WTC11 (cell line): ENCODE measurements at regions not wholly inside any gene's neighbourhood (a gene's known extent, or its start where the extent isn't known, plus 50 kb on each side); places are given as distances from the start of the nearest gene placed in this dataset.

Experiments
- FOXJ3 ChIP-seq: sonication (generic); formaldehyde crosslinking; IDR thresholded peaks from 2 replicates; pipeline ENCODE4 v1.9.0; 2021; ENCODE audit warnings: missing genetic modification reagents, mild to moderate bottlenecking, borderline replicate concordance
- IRF2 ChIP-seq: sonication (generic); formaldehyde crosslinking; IDR thresholded peaks from 2 replicates; pipeline ENCODE4 v1.8.0; 2022; ENCODE audit warnings: low read depth, missing genetic modification reagents, borderline replicate concordance
- KAT7 ChIP-seq: sonication (generic); formaldehyde crosslinking; IDR thresholded peaks from 2 replicates; pipeline ENCODE4 v1.8.1; 2023; ENCODE audit warnings: missing genetic modification reagents, mild to moderate bottlenecking, borderline replicate concordance
- MXD4 ChIP-seq: fragments of 250-450 bp; sonication (Bioruptor Pico); IDR thresholded peaks from 2 replicates; pipeline ENCODE4 v1.8.0; 2021; ENCODE audit warnings: mild to moderate bottlenecking, moderate library complexity, borderline replicate concordance
- SMAD3 ChIP-seq: sonication (generic); formaldehyde crosslinking; IDR thresholded peaks from 2 replicates; pipeline ENCODE4 v1.8.0; 2022; ENCODE audit warnings: missing genetic modification reagents, mild to moderate bottlenecking, borderline replicate concordance
- SMAD4 ChIP-seq: sonication (generic); formaldehyde crosslinking; IDR thresholded peaks from 2 replicates; pipeline ENCODE4 v1.8.0; 2022; ENCODE audit warnings: mild to moderate bottlenecking, missing genetic modification reagents
- ZNF416 ChIP-seq: fragments of 250-450 bp; sonication (Bioruptor Pico); IDR thresholded peaks from 2 replicates; pipeline ENCODE4 v1.9.0; 2021; ENCODE audit warnings: mild to moderate bottlenecking, inconsistent platforms
- TF ChIP-seq, protein P1 (sequence below): fragments of 200-600 bp; IDR thresholded peaks from 2 replicates; pipeline ENCODE4 v1.8.0; 2022; ENCODE audit warnings: antibody characterized with exemption
- TF ChIP-seq, protein P2 (sequence below): sonication (generic); formaldehyde crosslinking; IDR thresholded peaks from 2 replicates; pipeline ENCODE4 v1.8.1; 2023; ENCODE audit warnings: mild to moderate bottlenecking, missing genetic modification reagents, moderate library complexity
- TF ChIP-seq, protein P3 (sequence below): sonication (generic); formaldehyde crosslinking; IDR thresholded peaks from 2 replicates; pipeline ENCODE4 v1.8.1; 2023; ENCODE audit warnings: mild to moderate bottlenecking, moderate library complexity, missing genetic modification reagents
- TF ChIP-seq, protein P4 (sequence below): sonication (generic); formaldehyde crosslinking; IDR thresholded peaks from 2 replicates; pipeline ENCODE4 v1.8.0; 2022; ENCODE audit warnings: mild to moderate bottlenecking, missing genetic modification reagents
- TF ChIP-seq, protein P5 (sequence below): fragments of 250-450 bp; sonication (Bioruptor Pico); IDR thresholded peaks from 2 replicates; pipeline ENCODE4 v2.1.2; 2022; ENCODE audit warnings: mild to moderate bottlenecking, moderate library complexity
- TF ChIP-seq, protein P6 (sequence below): sonication (generic); formaldehyde crosslinking; IDR thresholded peaks from 2 replicates; pipeline ENCODE4 v1.8.1; 2023; ENCODE audit warnings: mild to moderate bottlenecking, missing genetic modification reagents, borderline replicate concordance
- TF ChIP-seq, protein P7 (sequence below): sonication (generic); formaldehyde crosslinking; IDR thresholded peaks from 2 replicates; pipeline ENCODE4 v1.8.1; 2022; ENCODE audit warnings: low read depth, mild to moderate bottlenecking, moderate library complexity, missing genetic modification reagents, borderline replicate concordance

DNA sequence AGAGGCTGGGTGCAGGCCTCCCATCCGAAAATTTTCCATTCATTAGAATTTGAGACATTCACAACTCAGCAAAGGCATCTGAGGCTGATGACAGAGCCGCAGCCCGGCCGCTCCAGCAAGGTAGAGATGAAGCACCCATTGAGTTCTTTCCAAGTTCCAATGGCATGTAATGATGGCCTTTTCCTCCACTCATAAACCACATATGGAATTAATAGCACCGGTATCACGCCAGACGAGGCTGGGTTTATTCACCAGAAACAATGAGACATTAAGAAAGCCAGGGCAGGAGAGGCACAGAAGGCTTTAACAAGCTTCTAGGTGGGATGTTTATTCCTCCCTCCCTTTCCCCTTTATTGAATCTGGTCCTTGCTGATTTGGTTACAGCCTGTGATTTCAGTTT lies 534.4 kb downstream of the MN1 start:
- TF ChIP-seq, protein P1, sequence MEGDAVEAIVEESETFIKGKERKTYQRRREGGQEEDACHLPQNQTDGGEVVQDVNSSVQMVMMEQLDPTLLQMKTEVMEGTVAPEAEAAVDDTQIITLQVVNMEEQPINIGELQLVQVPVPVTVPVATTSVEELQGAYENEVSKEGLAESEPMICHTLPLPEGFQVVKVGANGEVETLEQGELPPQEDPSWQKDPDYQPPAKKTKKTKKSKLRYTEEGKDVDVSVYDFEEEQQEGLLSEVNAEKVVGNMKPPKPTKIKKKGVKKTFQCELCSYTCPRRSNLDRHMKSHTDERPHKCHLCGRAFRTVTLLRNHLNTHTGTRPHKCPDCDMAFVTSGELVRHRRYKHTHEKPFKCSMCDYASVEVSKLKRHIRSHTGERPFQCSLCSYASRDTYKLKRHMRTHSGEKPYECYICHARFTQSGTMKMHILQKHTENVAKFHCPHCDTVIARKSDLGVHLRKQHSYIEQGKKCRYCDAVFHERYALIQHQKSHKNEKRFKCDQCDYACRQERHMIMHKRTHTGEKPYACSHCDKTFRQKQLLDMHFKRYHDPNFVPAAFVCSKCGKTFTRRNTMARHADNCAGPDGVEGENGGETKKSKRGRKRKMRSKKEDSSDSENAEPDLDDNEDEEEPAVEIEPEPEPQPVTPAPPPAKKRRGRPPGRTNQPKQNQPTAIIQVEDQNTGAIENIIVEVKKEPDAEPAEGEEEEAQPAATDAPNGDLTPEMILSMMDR, result no peak
- TF ChIP-seq FOXJ3 (CRISPR knock-in tag), result no peak
- TF ChIP-seq, protein P2, sequence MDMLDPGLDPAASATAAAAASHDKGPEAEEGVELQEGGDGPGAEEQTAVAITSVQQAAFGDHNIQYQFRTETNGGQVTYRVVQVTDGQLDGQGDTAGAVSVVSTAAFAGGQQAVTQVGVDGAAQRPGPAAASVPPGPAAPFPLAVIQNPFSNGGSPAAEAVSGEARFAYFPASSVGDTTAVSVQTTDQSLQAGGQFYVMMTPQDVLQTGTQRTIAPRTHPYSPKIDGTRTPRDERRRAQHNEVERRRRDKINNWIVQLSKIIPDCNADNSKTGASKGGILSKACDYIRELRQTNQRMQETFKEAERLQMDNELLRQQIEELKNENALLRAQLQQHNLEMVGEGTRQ, result no peak
- TF ChIP-seq, protein P3, sequence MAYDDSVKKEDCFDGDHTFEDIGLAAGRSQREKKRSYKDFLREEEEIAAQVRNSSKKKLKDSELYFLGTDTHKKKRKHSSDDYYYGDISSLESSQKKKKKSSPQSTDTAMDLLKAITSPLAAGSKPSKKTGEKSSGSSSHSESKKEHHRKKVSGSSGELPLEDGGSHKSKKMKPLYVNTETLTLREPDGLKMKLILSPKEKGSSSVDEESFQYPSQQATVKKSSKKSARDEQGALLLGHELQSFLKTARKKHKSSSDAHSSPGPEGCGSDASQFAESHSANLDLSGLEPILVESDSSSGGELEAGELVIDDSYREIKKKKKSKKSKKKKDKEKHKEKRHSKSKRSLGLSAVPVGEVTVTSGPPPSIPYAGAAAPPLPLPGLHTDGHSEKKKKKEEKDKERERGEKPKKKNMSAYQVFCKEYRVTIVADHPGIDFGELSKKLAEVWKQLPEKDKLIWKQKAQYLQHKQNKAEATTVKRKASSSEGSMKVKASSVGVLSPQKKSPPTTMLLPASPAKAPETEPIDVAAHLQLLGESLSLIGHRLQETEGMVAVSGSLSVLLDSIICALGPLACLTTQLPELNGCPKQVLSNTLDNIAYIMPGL, result no peak
- TF ChIP-seq, protein P4, sequence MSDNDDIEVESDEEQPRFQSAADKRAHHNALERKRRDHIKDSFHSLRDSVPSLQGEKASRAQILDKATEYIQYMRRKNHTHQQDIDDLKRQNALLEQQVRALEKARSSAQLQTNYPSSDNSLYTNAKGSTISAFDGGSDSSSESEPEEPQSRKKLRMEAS (CRISPR knock-in tag), result no peak
- TF ChIP-seq IRF2 (CRISPR knock-in tag), result no peak
- TF ChIP-seq SMAD4 (CRISPR knock-in tag), result no peak
- no peak for TF ChIP-seq ZNF416 (CRISPR knock-in tag)
- no peak for TF ChIP-seq MXD4 (CRISPR knock-in tag)
- TF ChIP-seq SMAD3 (CRISPR knock-in tag), result no peak
- no peak for TF ChIP-seq KAT7 (CRISPR knock-in tag)
- TF ChIP-seq, protein P5, sequence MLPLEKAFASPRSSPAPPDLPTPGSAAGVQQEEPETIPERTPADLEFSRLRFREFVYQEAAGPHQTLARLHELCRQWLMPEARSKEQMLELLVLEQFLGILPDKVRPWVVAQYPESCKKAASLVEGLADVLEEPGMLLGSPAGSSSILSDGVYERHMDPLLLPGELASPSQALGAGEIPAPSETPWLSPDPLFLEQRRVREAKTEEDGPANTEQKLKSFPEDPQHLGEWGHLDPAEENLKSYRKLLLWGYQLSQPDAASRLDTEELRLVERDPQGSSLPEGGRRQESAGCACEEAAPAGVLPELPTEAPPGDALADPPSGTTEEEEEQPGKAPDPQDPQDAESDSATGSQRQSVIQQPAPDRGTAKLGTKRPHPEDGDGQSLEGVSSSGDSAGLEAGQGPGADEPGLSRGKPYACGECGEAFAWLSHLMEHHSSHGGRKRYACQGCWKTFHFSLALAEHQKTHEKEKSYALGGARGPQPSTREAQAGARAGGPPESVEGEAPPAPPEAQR, result no peak
- TF ChIP-seq, protein P6, sequence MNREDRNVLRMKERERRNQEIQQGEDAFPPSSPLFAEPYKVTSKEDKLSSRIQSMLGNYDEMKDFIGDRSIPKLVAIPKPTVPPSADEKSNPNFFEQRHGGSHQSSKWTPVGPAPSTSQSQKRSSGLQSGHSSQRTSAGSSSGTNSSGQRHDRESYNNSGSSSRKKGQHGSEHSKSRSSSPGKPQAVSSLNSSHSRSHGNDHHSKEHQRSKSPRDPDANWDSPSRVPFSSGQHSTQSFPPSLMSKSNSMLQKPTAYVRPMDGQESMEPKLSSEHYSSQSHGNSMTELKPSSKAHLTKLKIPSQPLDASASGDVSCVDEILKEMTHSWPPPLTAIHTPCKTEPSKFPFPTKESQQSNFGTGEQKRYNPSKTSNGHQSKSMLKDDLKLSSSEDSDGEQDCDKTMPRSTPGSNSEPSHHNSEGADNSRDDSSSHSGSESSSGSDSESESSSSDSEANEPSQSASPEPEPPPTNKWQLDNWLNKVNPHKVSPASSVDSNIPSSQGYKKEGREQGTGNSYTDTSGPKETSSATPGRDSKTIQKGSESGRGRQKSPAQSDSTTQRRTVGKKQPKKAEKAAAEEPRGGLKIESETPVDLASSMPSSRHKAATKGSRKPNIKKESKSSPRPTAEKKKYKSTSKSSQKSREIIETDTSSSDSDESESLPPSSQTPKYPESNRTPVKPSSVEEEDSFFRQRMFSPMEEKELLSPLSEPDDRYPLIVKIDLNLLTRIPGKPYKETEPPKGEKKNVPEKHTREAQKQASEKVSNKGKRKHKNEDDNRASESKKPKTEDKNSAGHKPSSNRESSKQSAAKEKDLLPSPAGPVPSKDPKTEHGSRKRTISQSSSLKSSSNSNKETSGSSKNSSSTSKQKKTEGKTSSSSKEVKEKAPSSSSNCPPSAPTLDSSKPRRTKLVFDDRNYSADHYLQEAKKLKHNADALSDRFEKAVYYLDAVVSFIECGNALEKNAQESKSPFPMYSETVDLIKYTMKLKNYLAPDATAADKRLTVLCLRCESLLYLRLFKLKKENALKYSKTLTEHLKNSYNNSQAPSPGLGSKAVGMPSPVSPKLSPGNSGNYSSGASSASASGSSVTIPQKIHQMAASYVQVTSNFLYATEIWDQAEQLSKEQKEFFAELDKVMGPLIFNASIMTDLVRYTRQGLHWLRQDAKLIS (CRISPR knock-in tag), result no peak
- TF ChIP-seq, protein P7, sequence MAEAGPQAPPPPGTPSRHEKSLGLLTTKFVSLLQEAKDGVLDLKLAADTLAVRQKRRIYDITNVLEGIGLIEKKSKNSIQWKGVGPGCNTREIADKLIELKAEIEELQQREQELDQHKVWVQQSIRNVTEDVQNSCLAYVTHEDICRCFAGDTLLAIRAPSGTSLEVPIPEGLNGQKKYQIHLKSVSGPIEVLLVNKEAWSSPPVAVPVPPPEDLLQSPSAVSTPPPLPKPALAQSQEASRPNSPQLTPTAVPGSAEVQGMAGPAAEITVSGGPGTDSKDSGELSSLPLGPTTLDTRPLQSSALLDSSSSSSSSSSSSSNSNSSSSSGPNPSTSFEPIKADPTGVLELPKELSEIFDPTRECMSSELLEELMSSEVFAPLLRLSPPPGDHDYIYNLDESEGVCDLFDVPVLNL (CRISPR knock-in tag), result no peak
